NCI-H2171 (cell line): ENCODE measurements at regions not wholly inside any gene's neighbourhood (a gene's known extent, or its start where the extent isn't known, plus 50 kb on each side); places are given as distances from the start of the nearest gene placed in this dataset.
A peak's percentile ranks its signal among the peaks of the same experiment; 100 is the strongest.
"Not testable (repeated sequence)": the region's sequence is repeated elsewhere in the genome, so short reads cannot be mapped to it uniquely, and the experiment has no call there.

ENCODE experiments used
- DNase-seq: peaks from one replicate; lab custom pipeline; 2025; lab: John Stamatoyannopoulos, UW

GRCh38 chr9:95784318-95784717, 91.2 kb upstream of the ERCC6L2 start:
- DNase-seq = no peak

GRCh38 chr9:95783426-95783975, 92.0 kb upstream of the ERCC6L2 start:
- DNase-seq = no peak

- DNase-seq = no peak
Observed at GRCh38 chr9:95780751-95781150, 94.7 kb upstream of the ERCC6L2 start.

- no peak for DNase-seq
Observed at GRCh38 chr9:95780121-95780520, 95.4 kb upstream of the ERCC6L2 start.

GRCh38 chr9:95779597-95779996, 95.9 kb upstream of the ERCC6L2 start:
- not testable (repeated sequence) for DNase-seq

GRCh38 chr9:95778957-95779356, 96.5 kb upstream of the ERCC6L2 start:
- no peak for DNase-seq

GRCh38 chr9:95777136-95777535, 98.4 kb upstream of the ERCC6L2 start:
- no peak for DNase-seq

- no peak for DNase-seq
Observed at GRCh38 chr9:95776176-95776575, 99.3 kb upstream of the ERCC6L2 start.

- no peak for DNase-seq
Observed at GRCh38 chr9:95775191-95775590, 100.3 kb upstream of the ERCC6L2 start.

- DNase-seq = no peak
Observed at GRCh38 chr9:95773053-95773418, 102.5 kb upstream of the ERCC6L2 start.

GRCh38 chr9:95772320-95773052, 103.0 kb upstream of the ERCC6L2 start:
- no peak for DNase-seq

GRCh38 chr9:95771556-95772246, 103.8 kb upstream of the ERCC6L2 start:
- no peak for DNase-seq

GRCh38 chr9:95770653-95771131, 104.8 kb upstream of the ERCC6L2 start:
- DNase-seq = peak; percentile 17

GRCh38 chr9:95769909-95770433, 105.5 kb upstream of the ERCC6L2 start:
- no peak for DNase-seq

- no peak for DNase-seq
Observed at GRCh38 chr9:95769473-95769872, 106.0 kb upstream of the ERCC6L2 start.

- no peak for DNase-seq
Observed at GRCh38 chr9:95766906-95767305, 108.6 kb upstream of the ERCC6L2 start.

GRCh38 chr9:95764533-95765319, 110.8 kb upstream of the ERCC6L2 start:
- no peak for DNase-seq

- DNase-seq = no peak
Observed at GRCh38 chr9:95763983-95764382, 111.5 kb upstream of the ERCC6L2 start.

- no peak for DNase-seq
Observed at GRCh38 chr9:95763006-95763405, 112.5 kb upstream of the ERCC6L2 start.

- no peak for DNase-seq
Observed at GRCh38 chr9:95762322-95762721, 113.2 kb upstream of the ERCC6L2 start.

- no peak for DNase-seq
Observed at GRCh38 chr9:95760791-95761190, 114.7 kb upstream of the ERCC6L2 start.

- no peak for DNase-seq
Observed at GRCh38 chr9:95757439-95757838, 118.1 kb upstream of the ERCC6L2 start.
